ENCODE measurements at regions not wholly inside any gene's neighbourhood (a gene's known extent, or its start where the extent isn't known, plus 50 kb on each side); places are given as distances from the start of the nearest gene placed in this dataset.

- no peak for TF ChIP-seq CTCF (IDR thresholded peaks at IDR 0.05; ENCODE audit: extremely low read depth, low read depth, low read length)
Observed at GRCh38 chr10:61341008-61341407, 112.2 kb downstream of the TMEM26 start.

GRCh38 chr10:61338146-61338545 is 115.0 kb downstream of the TMEM26 start:
- H3K79me2 ChIP-seq (ENCODE audit: insufficient read depth, low read length), result no peaks in the 10 kb centered on the region
- H3K9me3 ChIP-seq (ENCODE audit: low read depth, low read length), result no peaks in the 10 kb centered on the region
- H3K4me3 ChIP-seq (ENCODE audit: insufficient read depth, low read length), result no peak overlapping the region
- no peak overlapping the region for H3K27ac ChIP-seq (ENCODE audit: low read depth, low read length)
- H3K4me2 ChIP-seq (ENCODE audit: insufficient read depth, low read length), result no peak overlapping the region
- H3K27me3 ChIP-seq (ENCODE audit: insufficient read depth, low read length), result no peaks in the 10 kb centered on the region
- no peak for TF ChIP-seq CTCF (IDR thresholded peaks at IDR 0.05; ENCODE audit: extremely low read depth, low read depth, low read length)
- no peaks in the 10 kb centered on the region for H4K20me1 ChIP-seq (ENCODE audit: insufficient read depth, low read length)
- no peaks in the 10 kb centered on the region for H3K4me1 ChIP-seq (ENCODE audit: insufficient read depth, low read length)
- DNase-seq (ENCODE audit: insufficient read length, low spot score, missing footprints), result no peak
- H2AFZ ChIP-seq (ENCODE audit: low read length), result no peak overlapping the region
- H3K36me3 ChIP-seq (ENCODE audit: insufficient read depth, low read length), result no peaks in the 10 kb centered on the region

More at GRCh38 chr10:61341008-61341407, 112.2 kb downstream of the TMEM26 start:
- Histone ChIP-seq H3K36me3 (ENCODE audit: insufficient read depth, low read length) (no peaks in the 10 kb centered on the region), H3K27me3 (ENCODE audit: insufficient read depth, low read length) (no peaks in the 10 kb centered on the region), H3K4me3 (ENCODE audit: insufficient read depth, low read length) (no peak overlapping the region), H2AFZ (ENCODE audit: low read length) (no peak overlapping the region), H3K27ac (ENCODE audit: low read depth, low read length) (no peak overlapping the region), H3K9me3 (ENCODE audit: low read depth, low read length) (no peaks in the 10 kb centered on the region), H3K4me2 (ENCODE audit: insufficient read depth, low read length) (no peak overlapping the region), H3K4me1 (ENCODE audit: insufficient read depth, low read length) (no peaks in the 10 kb centered on the region), H3K79me2 (ENCODE audit: insufficient read depth, low read length) (no peaks in the 10 kb centered on the region), H4K20me1 (ENCODE audit: insufficient read depth, low read length) (no peaks in the 10 kb centered on the region)
- DNase-seq (ENCODE audit: insufficient read length, low spot score, missing footprints), result no peak

- no peaks in the 10 kb centered on the region for H3K27me3 ChIP-seq (ENCODE audit: insufficient read depth, low read length)
- no peak overlapping the region for H3K27ac ChIP-seq (ENCODE audit: low read depth, low read length)
- TF ChIP-seq CTCF (IDR thresholded peaks at IDR 0.05; ENCODE audit: extremely low read depth, low read depth, low read length), result no peak
- no peak for DNase-seq (ENCODE audit: insufficient read length, low spot score, missing footprints)
- H3K4me1 ChIP-seq (ENCODE audit: insufficient read depth, low read length), result no peaks in the 10 kb centered on the region
- H3K79me2 ChIP-seq (ENCODE audit: insufficient read depth, low read length), result no peaks in the 10 kb centered on the region
- H3K4me3 ChIP-seq (ENCODE audit: insufficient read depth, low read length), result no peak overlapping the region
- no peaks in the 10 kb centered on the region for H4K20me1 ChIP-seq (ENCODE audit: insufficient read depth, low read length)
- H3K9me3 ChIP-seq (ENCODE audit: low read depth, low read length), result no peaks in the 10 kb centered on the region
- H3K4me2 ChIP-seq (ENCODE audit: insufficient read depth, low read length), result no peak overlapping the region
- no peak overlapping the region for H2AFZ ChIP-seq (ENCODE audit: low read length)
- no peaks in the 10 kb centered on the region for H3K36me3 ChIP-seq (ENCODE audit: insufficient read depth, low read length)
Observed at GRCh38 chr10:61337741-61338140, 115.4 kb downstream of the TMEM26 start.

GRCh38 chr10:61336831-61337230 is 116.3 kb downstream of the TMEM26 start:
- H3K79me2 ChIP-seq (ENCODE audit: insufficient read depth, low read length), result no peaks in the 10 kb centered on the region
- TF ChIP-seq CTCF (IDR thresholded peaks at IDR 0.05; ENCODE audit: extremely low read depth, low read depth, low read length), result no peak
- H2AFZ ChIP-seq (ENCODE audit: low read length), result no peak overlapping the region
- no peaks in the 10 kb centered on the region for H3K36me3 ChIP-seq (ENCODE audit: insufficient read depth, low read length)
- H3K27ac ChIP-seq (ENCODE audit: low read depth, low read length), result no peak overlapping the region
- no peak overlapping the region for H3K4me3 ChIP-seq (ENCODE audit: insufficient read depth, low read length)
- H3K4me1 ChIP-seq (ENCODE audit: insufficient read depth, low read length), result no peaks in the 10 kb centered on the region
- no peak for DNase-seq (ENCODE audit: insufficient read length, low spot score, missing footprints)
- H3K4me2 ChIP-seq (ENCODE audit: insufficient read depth, low read length), result no peak overlapping the region
- H3K27me3 ChIP-seq (ENCODE audit: insufficient read depth, low read length), result no peaks in the 10 kb centered on the region
- no peaks in the 10 kb centered on the region for H3K9me3 ChIP-seq (ENCODE audit: low read depth, low read length)
- H4K20me1 ChIP-seq (ENCODE audit: insufficient read depth, low read length), result no peaks in the 10 kb centered on the region

Data from osteoblast (primary cell).